Activated T-helper 1 cell treated with anti-CD3 and anti-CD28 coated beads, Interleukin-2, amount 50 U/mL, for 16 hours (primary cell): ENCODE measurements at regions not wholly inside any gene's neighbourhood (a gene's known extent, or its start where the extent isn't known, plus 50 kb on each side); places are given as distances from the start of the nearest gene placed in this dataset.

Source experiments
- DNase-seq, 2 donors: peaks; one replicate each; pipeline ENCODE4 v3.0.0-alpha.2; 2020; ENCODE audit warnings: low read depth in 1 of 2, low spot score in 1 of 2

- no peak for DNase-seq
Measured at GRCh38 chr6:100138346-100139022, 144.5 kb upstream of the MCHR2 start.

- DNase-seq, result no peak
Measured at GRCh38 chr6:100137759-100138158, 143.7 kb upstream of the MCHR2 start.

GRCh38 chr6:100136590-100136989 lies 142.6 kb upstream of the MCHR2 start:
- DNase-seq, result no peak

DNA sequence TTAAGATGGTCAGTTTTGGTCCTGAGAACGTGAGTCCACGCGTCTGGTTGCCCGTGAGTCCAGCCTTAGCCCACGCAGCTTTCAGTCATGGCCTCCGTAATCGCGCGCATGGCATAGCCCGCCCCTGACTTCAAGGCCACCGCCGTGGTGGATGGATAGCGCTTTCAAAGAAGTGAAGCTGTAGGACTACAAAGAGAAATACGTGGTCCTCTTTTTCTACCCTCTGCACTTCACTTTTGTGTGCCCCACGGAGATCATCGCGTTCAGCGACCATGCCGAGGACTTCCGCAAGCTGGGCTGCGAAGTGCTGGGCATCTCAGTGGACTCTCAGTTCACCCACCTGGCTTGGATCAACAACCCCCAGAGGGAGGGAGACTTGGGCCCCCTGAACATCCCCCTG lies 142.0 kb upstream of the MCHR2 start:
- DNase-seq, result no peak

GRCh38 chr6:100134703-100135102 lies 140.7 kb upstream of the MCHR2 start:
- DNase-seq, result no peak

DNA sequence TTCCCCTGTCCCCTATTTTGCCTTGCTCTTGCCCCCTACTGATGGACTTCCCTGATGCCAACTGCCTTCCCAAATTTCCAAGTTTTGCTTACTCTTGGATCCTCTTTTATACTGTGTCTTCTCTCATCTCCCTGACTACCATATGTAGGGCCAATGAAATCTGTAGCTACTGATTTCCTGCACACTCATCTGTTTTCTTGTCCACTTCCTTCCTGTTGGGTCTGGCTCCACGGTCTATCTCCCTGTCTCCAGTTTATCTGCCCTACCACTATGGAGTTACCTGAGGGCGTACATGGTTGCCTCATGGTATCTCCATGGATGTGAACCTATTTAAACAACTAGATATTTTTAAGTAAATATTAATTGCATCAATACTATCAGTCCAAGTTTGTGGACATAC lies 140.3 kb upstream of the MCHR2 start:
- no peak for DNase-seq

- no peak for DNase-seq
Measured at GRCh38 chr6:100132005-100132404, 138.0 kb upstream of the MCHR2 start.

- no peak for DNase-seq
Measured at GRCh38 chr6:100130630-100131029, 136.6 kb upstream of the MCHR2 start.

- no peak for DNase-seq
Measured at GRCh38 chr6:100126790-100127484, 132.9 kb upstream of the MCHR2 start.

GRCh38 chr6:100121854-100122609 lies 128.0 kb upstream of the MCHR2 start:
- no peak for DNase-seq

- no peak for DNase-seq
Measured at GRCh38 chr6:100119261-100119660, 125.2 kb upstream of the MCHR2 start.

- no peak for DNase-seq
Measured at GRCh38 chr6:100118301-100118700, 124.3 kb upstream of the MCHR2 start.

DNA sequence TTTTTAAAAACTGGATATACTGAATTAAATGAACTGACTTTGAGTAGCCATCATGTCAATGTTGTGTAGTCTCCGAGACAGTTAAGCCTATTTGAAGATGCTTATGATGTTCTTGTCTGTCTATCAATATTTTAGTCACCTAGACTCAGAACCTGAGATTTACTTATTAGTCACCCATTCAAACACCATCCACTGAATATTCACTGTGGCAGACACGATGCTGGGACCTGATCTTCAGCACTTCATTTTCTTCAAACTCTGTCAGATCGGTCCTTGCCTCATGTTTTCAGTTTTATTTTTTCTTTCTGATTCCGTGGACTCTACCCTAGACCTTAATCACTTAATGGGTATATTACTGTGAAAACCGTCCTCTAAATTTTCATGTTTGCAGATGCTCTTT lies 123.7 kb upstream of the MCHR2 start:
- DNase-seq, result no peak

DNA sequence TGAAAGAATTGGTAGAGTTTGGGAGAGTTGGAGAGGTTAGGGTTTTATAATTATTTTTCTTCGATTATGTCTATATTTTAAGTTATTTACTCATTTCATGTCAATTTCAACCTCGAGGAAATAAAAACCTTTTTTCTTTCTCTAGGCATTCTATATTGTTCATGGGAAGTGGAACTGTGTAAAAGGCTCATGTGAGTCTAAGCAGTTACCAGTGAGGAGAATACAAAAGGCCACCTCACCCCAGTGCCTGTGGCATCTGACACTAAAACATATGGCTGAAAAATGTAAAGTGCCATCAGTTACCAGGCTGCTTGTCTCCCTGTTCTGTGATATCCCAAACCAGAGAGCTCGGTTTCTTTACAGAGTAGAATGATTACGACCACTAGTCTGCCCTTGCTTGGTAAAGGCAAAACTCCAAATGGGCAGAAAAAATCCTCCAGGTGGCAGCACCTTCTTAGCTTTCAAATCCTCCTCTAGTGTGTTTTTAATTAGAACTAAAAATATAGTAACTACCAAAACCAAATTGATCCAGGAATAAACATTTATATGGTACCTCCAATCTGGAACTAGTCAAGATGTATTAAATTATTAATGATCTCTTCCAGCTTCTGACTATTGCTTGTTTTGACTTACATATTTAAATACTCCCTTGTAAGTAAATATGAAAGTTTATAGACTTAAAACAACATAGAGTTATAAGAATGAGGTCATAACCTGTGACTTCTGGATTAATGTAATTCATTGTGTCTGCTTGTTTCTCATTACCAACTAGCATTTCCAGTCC lies 122.6 kb upstream of the MCHR2 start:
- DNase-seq, result no peak

GRCh38 chr6:100115407-100116101 lies 121.5 kb upstream of the MCHR2 start:
- DNase-seq, result no peak

DNA sequence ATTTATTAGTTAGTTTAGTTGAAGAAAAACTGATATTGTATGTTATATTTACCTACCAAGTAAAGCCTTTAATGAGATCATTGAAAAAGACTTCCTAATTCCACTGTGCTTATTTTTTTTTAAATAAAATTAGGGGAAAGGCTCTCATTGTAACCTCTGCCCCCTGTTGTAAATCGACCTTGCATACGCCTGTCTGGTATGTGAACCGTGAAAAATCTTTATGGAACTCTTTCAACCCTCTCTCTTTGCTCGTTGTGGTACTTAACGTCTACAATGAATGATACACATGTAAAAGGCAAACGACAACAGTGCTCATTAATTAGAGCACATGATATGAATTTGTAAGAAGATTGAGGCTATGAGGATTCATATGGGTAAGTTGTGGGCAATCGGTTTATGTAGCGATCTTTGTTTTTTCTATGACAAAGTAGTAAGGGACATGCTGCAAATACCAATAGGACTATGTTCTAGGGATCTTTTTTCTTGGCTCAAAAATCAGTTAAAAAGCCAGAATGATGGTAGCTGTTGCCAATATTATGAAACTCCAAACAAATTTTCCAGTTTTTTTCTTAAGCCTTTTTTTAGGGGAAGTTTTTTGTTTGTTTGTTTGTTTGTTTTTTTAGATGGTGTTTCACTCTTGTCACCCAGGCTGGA lies 119.0 kb upstream of the MCHR2 start:
- no peak for DNase-seq

DNA sequence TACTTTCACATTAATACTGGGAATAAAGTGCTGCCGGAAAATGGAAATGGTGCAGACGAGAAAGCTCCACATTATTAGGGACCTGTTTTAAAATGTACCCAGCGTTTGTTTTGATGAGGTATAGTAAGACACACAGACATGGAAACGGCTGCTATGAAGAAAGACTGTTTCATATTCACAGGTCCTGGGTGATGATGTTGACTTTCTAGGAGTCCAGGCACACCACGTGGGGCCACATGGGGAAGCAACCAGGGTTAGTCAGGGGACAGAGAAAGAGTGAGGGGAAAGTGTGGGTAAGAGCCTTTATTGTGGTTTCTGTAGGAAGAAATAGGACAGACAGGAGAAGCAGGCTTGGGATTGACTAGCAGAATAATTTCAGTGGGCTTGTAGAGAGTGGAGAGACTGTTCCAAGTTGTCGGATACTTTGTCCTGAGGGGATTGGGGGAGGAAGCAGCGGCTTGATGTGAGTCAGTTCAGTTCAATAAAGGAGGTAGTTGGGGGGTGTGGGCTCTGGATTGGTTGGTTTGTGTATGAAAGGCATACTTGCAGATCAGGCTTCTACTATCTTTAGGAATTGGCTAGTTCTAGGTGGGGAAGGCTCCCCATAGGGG lies 112.0 kb upstream of the MCHR2 start:
- DNase-seq, result no peak

GRCh38 chr6:100105138-100105537 lies 111.1 kb upstream of the MCHR2 start:
- no peak for DNase-seq

- no peak for DNase-seq
Measured at GRCh38 chr6:100103931-100104330, 109.9 kb upstream of the MCHR2 start.

GRCh38 chr6:100103194-100103593 lies 109.2 kb upstream of the MCHR2 start:
- DNase-seq, result no peak
